K562 (cell line): ENCODE measurements at regions not wholly inside any gene's neighbourhood (a gene's known extent, or its start where the extent isn't known, plus 50 kb on each side); places are given as distances from the start of the nearest gene placed in this dataset.

Source experiments
- EP300 ChIP-seq: IDR thresholded peaks from 2 replicates; pipeline ENCODE4 v1.6.1; 2012; ENCODE audit warnings: low read length, improper control_type of control experiment
- KLF16 ChIP-seq: IDR thresholded peaks from 2 replicates; pipeline ENCODE4 v1.6.1; 2016; ENCODE audit warnings: antibody characterized with exemption
- MTA2 ChIP-seq: fragments of 450-650 bp; IDR thresholded peaks from 2 replicates; pipeline ENCODE4 v1.6.1; 2016; ENCODE audit warnings: low read depth
- RAD21 ChIP-seq, 2 experiments: fragments of 250-450 bp in 1 of 2; fragments of 450-650 bp in 1 of 2; sonication (Bioruptor Pico) in 1 of 2; formaldehyde crosslinking in 1 of 2; IDR thresholded peaks in 1 of 2; conservative IDR thresholded peaks in 1 of 2; 2 replicates each; pipeline versions ENCODE4 v1.4.0 to v1.8.0; 2020 to 2022; ENCODE audit warnings: mild to moderate bottlenecking in 2 of 2, moderate library complexity in 1 of 2
- ZFP36 ChIP-seq: fragments of 150-350 bp; IDR thresholded peaks from 2 replicates; pipeline ENCODE4 v1.6.1; 2018; ENCODE audit warnings: low read length, low read depth; ENCODE audit not compliant: partially characterized antibody
- TF ChIP-seq, protein P1 (sequence below): sonication (generic); formaldehyde crosslinking; IDR thresholded peaks from 2 replicates; pipeline ENCODE4 v1.8.1; 2023; ENCODE audit warnings: mild to moderate bottlenecking, missing genetic modification reagents, moderate library complexity

DNA sequence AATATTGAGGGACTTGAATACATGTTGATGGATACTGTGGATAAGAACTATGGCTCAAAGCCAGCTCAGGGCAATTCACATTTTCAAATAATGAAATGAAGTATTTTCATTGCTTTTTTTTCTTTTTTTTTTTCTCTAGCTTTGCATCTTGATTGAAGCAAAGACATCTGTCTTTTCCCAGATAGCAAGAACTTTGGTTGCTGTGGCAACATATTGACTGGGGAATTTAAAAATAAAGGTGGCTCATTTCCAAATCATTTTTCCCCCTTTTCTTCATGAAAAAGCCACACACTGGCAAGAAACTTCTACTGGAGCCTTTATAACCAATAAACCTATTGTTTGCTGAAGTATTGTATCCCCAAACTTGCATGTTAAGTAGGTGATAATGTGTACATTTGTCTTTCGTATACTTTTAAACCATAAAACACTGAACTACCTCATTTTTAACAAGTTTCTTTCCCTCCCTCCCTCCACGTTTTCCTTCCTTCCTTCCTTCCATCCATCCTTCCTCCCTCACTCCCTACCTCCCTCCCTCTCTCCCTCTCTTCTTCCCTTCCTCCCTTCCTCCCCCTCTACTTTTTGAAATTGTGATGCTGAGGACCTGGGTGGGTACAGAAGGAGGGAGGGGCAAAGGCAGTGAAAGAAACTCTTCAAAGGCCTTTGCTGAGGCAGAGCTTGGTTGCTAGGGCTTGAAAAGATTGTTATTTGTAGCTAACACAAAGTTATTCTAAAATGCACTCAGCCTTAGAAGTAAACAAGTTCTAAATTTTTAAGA lies 343.5 kb upstream of the SPRY2 start:
- TF ChIP-seq MTA2 (no peak), ZFP36 (no peak), RAD21 (CRISPR knock-in tag; conservative IDR thresholded peaks at IDR 0.05 in 1 of 2, IDR thresholded peaks at IDR 0.05 in 1 of 2) (no peak), EP300 (no peak), KLF16 (no peak)
- TF ChIP-seq, protein P1, sequence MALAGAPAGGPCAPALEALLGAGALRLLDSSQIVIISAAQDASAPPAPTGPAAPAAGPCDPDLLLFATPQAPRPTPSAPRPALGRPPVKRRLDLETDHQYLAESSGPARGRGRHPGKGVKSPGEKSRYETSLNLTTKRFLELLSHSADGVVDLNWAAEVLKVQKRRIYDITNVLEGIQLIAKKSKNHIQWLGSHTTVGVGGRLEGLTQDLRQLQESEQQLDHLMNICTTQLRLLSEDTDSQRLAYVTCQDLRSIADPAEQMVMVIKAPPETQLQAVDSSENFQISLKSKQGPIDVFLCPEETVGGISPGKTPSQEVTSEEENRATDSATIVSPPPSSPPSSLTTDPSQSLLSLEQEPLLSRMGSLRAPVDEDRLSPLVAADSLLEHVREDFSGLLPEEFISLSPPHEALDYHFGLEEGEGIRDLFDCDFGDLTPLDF (CRISPR knock-in tag) = no peak
